Sigmoid colon (tissue), 6 donors: ENCODE measurements at regions not wholly inside any gene's neighbourhood (a gene's known extent, or its start where the extent isn't known, plus 50 kb on each side); places are given as distances from the start of the nearest gene placed in this dataset.

ENCODE experiments used
- DNase-seq: peaks from one replicate; pipeline ENCODE4 v3.0.0-alpha.2; 2019
- H3K27ac ChIP-seq, 4 donors: fragments of 200-600 bp; sonication (generic); one replicate each; pipeline ENCODE4 v1.5.1; 2016 to 2019; ENCODE audit warnings: mild to moderate bottlenecking in 1 of 4
- H3K27me3 ChIP-seq, 3 donors: fragments of 200-600 bp; sonication (generic); one replicate each; pipeline ENCODE4 v1.5.1; 2019; ENCODE audit warnings: mild to moderate bottlenecking in 1 of 3
- H3K36me3 ChIP-seq, 4 donors: fragments of 200-600 bp; sonication (generic); one replicate each; pipeline ENCODE4 v1.5.1; 2016 to 2019
- H3K4me1 ChIP-seq, 4 donors: fragments of 200-600 bp; sonication (generic); one replicate each; pipeline ENCODE4 v1.5.1; 2017 to 2019
- H3K4me3 ChIP-seq, 4 donors: fragments of 200-600 bp; sonication (generic); one replicate each; pipeline ENCODE4 v1.5.1; 2017 to 2019; ENCODE audit warnings: mild to moderate bottlenecking in 2 of 4, moderate library complexity in 1 of 4
- H3K9me3 ChIP-seq, 4 donors: fragments of 200-600 bp in 3 of 4; sonication (generic) in 3 of 4; one replicate each; pipeline versions ENCODE4 v1.5.1 to v1.6.1; 2013 to 2019
- CTCF ChIP-seq, 4 experiments: fragments of 450-650 bp in 3 of 4; fragments of 200-600 bp in 1 of 4; IDR thresholded peaks; one replicate each; pipeline ENCODE4 v1.5.1; 2016 to 2019; ENCODE audit warnings: antibody characterized with exemption in 4 of 4, mild to moderate bottlenecking in 3 of 4, moderate library complexity in 2 of 4
- EP300 ChIP-seq, 4 donors: sonication (generic); formaldehyde crosslinking; IDR thresholded peaks; one replicate each; pipeline ENCODE4 v1.6.1; 2017; ENCODE audit warnings: antibody characterized with exemption in 4 of 4
- POLR2A ChIP-seq, 2 donors: fragments of 450-650 bp; IDR thresholded peaks; one replicate each; pipeline ENCODE4 v1.6.1; 2016; ENCODE audit warnings: antibody characterized with exemption in 2 of 2, mild to moderate bottlenecking in 2 of 2, moderate library complexity in 2 of 2
- POLR2AphosphoS5 ChIP-seq, 4 donors: sonication (generic); formaldehyde crosslinking; IDR thresholded peaks; one replicate each; pipeline ENCODE4 v1.6.1; 2017; ENCODE audit warnings: antibody characterized with exemption in 4 of 4
- WGBS, 2 donors: extraction: QIAGEN DNeasy Blood & Tissue Kit; methylation state at CpG; one replicate each; pipeline ENCODE4 v1.1.7; 2013; 5-methylcytosine and 5-hydroxymethylcytosine counted together
- intact Hi-C: fragments of 100-400 bp; cut with DNase I; formaldehyde crosslinking; loops from one replicate; pipeline ENCODE4 v1.15.1; 2023
- donor health status: healthy with polysubstance abuse.
- donor health status: healthy.

DNA sequence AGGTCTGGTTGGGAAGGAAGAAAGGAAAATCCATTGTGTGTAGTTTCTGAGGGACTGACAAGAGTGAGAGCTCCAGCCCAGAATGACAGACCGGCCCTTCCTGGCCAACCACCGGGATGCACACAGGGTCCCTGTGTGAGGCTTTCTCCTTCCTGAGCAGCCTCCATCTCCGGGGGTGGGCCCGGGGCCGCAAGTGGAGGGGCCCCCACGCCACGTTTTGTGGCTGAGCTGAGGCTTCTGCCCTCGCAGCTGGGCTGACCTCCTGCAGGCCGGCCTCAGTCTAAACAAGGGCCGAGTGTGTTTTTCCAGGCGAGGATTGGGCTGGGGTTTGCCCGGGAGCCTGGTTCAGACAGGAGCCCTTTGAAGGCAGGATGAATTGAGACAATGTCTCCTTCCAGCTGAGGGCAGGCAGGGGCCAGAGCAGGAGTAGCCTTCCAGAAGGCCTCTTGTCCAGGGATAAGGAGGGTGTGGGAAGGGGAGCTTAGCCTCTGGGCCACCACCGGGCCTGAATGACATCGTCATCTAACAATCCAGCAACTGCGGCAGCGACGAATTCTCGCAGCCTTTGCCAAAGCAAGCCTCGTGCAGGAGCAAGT, 96.5 kb upstream of the NCOR2 start:
- DNase-seq: peak; percentile 71
- no peaks in the 10 kb centered on the region for H3K27me3 ChIP-seq
- H3K4me1 ChIP-seq: peaks cover 0 to 19% (median 0%) of the 10 kb centered on the region in 4 donors
- peak overlapping the region in 2 of 4 donors; percentile 39 to 42 for H3K27ac ChIP-seq
- H3K4me3 ChIP-seq: no peak overlapping the region
- 80 to 81% methylated on average over 19 of the region's 19 CpGs for WGBS, 2 donors
- no peaks in the 10 kb centered on the region for H3K36me3 ChIP-seq
- peaks cover 0 to 8% (median under 1%) of the 10 kb centered on the region in 4 donors for H3K9me3 ChIP-seq
- intact Hi-C loops: no loop called here
- no peak for TF ChIP-seq EP300 (IDR thresholded peaks at IDR 0.05)
- TF ChIP-seq POLR2AphosphoS5 (IDR thresholded peaks at IDR 0.05): peak in 2 of 4 donors; percentile 20 to 29

DNA sequence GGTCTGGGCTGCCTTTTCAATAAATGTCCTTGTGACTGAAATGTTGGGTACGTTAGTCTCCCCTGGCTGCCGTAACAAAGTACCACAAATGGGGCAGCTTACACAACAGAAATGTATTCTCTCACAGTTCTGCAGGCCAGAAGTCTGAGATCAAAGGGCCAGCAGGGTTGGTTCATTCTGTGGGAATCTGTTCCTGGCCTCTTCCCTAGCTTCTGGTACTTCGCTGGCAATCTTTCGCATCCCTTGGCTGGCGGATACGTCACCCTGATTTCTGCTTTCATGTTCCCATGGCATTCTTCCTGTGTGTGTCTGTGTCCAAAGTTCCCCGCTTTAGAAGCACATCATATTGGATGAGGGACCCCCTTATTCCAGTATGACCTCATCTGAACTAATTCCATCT, 95.8 kb upstream of the NCOR2 start:
- no peak for TF ChIP-seq EP300 (IDR thresholded peaks at IDR 0.05)
- no peak for TF ChIP-seq POLR2A (IDR thresholded peaks at IDR 0.05)
- TF ChIP-seq CTCF (IDR thresholded peaks at IDR 0.05): no peak
- H3K27me3 ChIP-seq: no peaks in the 10 kb centered on the region
- peaks cover 0 to 15% (median 0%) of the 10 kb centered on the region in 4 donors for H3K4me1 ChIP-seq
- no peak overlapping the region for H3K4me3 ChIP-seq
- H3K27ac ChIP-seq: peak overlapping the region in 2 of 4 donors; percentile 39 to 42
- intact Hi-C loops: no loop called here
- H3K9me3 ChIP-seq: peaks cover 0 to 8% (median under 1%) of the 10 kb centered on the region in 4 donors
- WGBS, 2 donors: 93 to 94% methylated on average over 7 of the region's 7 CpGs
- DNase-seq: no peak
- no peaks in the 10 kb centered on the region for H3K36me3 ChIP-seq

- no peak for TF ChIP-seq POLR2A (IDR thresholded peaks at IDR 0.05)
- TF ChIP-seq EP300 (IDR thresholded peaks at IDR 0.05): no peak
- no peak for TF ChIP-seq CTCF (IDR thresholded peaks at IDR 0.05)
- no peak for TF ChIP-seq POLR2AphosphoS5 (IDR thresholded peaks at IDR 0.05)
- no peaks in the 10 kb centered on the region for H3K9me3 ChIP-seq
- no peaks in the 10 kb centered on the region for H3K36me3 ChIP-seq
- DNase-seq: no peak
- H3K27ac ChIP-seq: peak overlapping the region in 3 of 4 donors; percentile 3 to 42 (median 14)
- H3K4me1 ChIP-seq: peaks cover 0 to 23% (median 5%) of the 10 kb centered on the region in 4 donors
- H3K27me3 ChIP-seq: no peaks in the 10 kb centered on the region
- WGBS, 2 donors: 82 to 86% methylated on average over 7 of the region's 7 CpGs
- no peak overlapping the region for H3K4me3 ChIP-seq
- intact Hi-C loops: no loop called here
Observed at GRCh38 chr12:124661341-124661740, 93.9 kb upstream of the NCOR2 start.

DNA sequence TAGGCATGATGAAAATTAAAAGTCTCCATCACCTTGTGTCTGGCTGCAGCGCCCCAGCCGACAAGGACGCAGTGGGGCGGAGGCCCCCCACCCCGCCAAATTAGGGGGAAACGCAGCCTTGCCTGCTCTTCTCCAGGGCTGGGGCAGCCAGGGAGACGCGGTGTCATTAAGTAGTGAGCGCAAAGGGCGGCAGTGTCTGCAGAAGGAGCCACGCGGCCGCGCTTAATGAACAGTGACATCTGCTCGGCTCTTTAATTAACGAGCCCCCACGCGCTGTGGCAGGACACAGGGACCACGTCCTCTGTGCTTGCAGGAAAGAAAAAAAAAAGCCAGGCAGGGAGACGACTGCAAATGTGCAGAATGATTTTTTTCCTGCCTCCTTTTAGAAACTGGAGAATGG, 93.4 kb upstream of the NCOR2 start:
- no peak for TF ChIP-seq POLR2AphosphoS5 (IDR thresholded peaks at IDR 0.05)
- TF ChIP-seq POLR2A (IDR thresholded peaks at IDR 0.05): no peak
- TF ChIP-seq EP300 (IDR thresholded peaks at IDR 0.05): no peak
- no peak for TF ChIP-seq CTCF (IDR thresholded peaks at IDR 0.05)
- 78 to 79% methylated on average over 20 of the region's 20 CpGs for WGBS, 2 donors
- DNase-seq: no peak
- peaks cover 0 to 28% (median 10%) of the 10 kb centered on the region in 4 donors for H3K4me1 ChIP-seq
- H3K9me3 ChIP-seq: no peaks in the 10 kb centered on the region
- intact Hi-C loops: no loop called here
- peak overlapping the region in 1 of 4 donors; percentile 14 for H3K27ac ChIP-seq
- H3K27me3 ChIP-seq: no peaks in the 10 kb centered on the region
- H3K36me3 ChIP-seq: no peaks in the 10 kb centered on the region
- no peak overlapping the region for H3K4me3 ChIP-seq

GRCh38 chr12:124658806-124659402, 91.5 kb upstream of the NCOR2 start:
- Histone ChIP-seq H3K4me1 (peaks cover 0 to 44% (median 25%) of the 10 kb centered on the region in 4 donors), H3K27ac (no peak overlapping the region), H3K4me3 (no peak overlapping the region), H3K27me3 (no peaks in the 10 kb centered on the region), H3K36me3 (no peaks in the 10 kb centered on the region), H3K9me3 (no peaks in the 10 kb centered on the region)
- TF ChIP-seq POLR2A (IDR thresholded peaks at IDR 0.05) (no peak), CTCF (IDR thresholded peaks at IDR 0.05) (no peak), EP300 (IDR thresholded peaks at IDR 0.05) (no peak), POLR2AphosphoS5 (IDR thresholded peaks at IDR 0.05) (no peak)
- no peak for DNase-seq
- 87 to 97% methylated on average over 8 of the region's 8 CpGs for WGBS, 2 donors
- intact Hi-C loops: no loop called here
